Calu3 (cell line): ENCODE measurements at regions not wholly inside any gene's neighbourhood (a gene's known extent, or its start where the extent isn't known, plus 50 kb on each side); places are given as distances from the start of the nearest gene placed in this dataset.

Experiments used
- BruUV-seq: library from RNA; stranded (reverse); fragments of 400-500 nt; replicated peaks from 2 replicates; lab custom pipeline; 2021; lab: Mats Ljungman, UMichigan
- CTCF ChIA-PET: fragments of 300-600 bp; sonication (Branson Sonifier 250); formaldehyde crosslinking; loops from one replicate; lab custom pipeline; 2022; ENCODE audit warnings: antibody characterized with exemption; lab: Charles Lee
- DNase-seq: peaks from one replicate; pipeline ENCODE4 v3.0.0; 2022
- H3K27ac Mint-ChIP-seq: one replicate; pipeline ENCODE4 v1.8.0; 2022; ENCODE audit warnings: mixed read lengths; ENCODE audit not compliant: unreplicated experiment
- H3K27me3 Mint-ChIP-seq: one replicate; pipeline ENCODE4 v1.8.0; 2022; ENCODE audit warnings: mixed read lengths; ENCODE audit not compliant: unreplicated experiment
- H3K36me3 Mint-ChIP-seq: one replicate; pipeline ENCODE4 v1.8.0; 2022; ENCODE audit warnings: mild to moderate bottlenecking, moderate library complexity, mixed read lengths; ENCODE audit not compliant: insufficient read depth, unreplicated experiment
- H3K4me1 Mint-ChIP-seq: one replicate; pipeline ENCODE4 v1.8.0; 2022; ENCODE audit warnings: mild to moderate bottlenecking, low read depth, mixed read lengths; ENCODE audit not compliant: unreplicated experiment
- H3K4me3 Mint-ChIP-seq: one replicate; pipeline ENCODE4 v1.8.0; 2022; ENCODE audit warnings: mild to moderate bottlenecking, low read depth, moderate library complexity, mixed read lengths; ENCODE audit not compliant: unreplicated experiment
- H3K9me3 Mint-ChIP-seq: one replicate; pipeline ENCODE4 v1.8.0; 2022; ENCODE audit warnings: low read depth, mixed read lengths; ENCODE audit not compliant: unreplicated experiment
- intact Hi-C: fragments of 100-400 bp; cut with micrococcal nuclease; formaldehyde crosslinking; loops from one replicate; pipeline ENCODE4 v1.10.0; 2022; ENCODE audit not compliant: unreplicated experiment
- TF ChIP-seq, protein P1 (sequence below): fragments of 200-600 bp; IDR thresholded peaks from one replicate; pipeline ENCODE4 v1.8.0; 2022; ENCODE audit warnings: antibody characterized with exemption; ENCODE audit not compliant: unreplicated experiment

DNA sequence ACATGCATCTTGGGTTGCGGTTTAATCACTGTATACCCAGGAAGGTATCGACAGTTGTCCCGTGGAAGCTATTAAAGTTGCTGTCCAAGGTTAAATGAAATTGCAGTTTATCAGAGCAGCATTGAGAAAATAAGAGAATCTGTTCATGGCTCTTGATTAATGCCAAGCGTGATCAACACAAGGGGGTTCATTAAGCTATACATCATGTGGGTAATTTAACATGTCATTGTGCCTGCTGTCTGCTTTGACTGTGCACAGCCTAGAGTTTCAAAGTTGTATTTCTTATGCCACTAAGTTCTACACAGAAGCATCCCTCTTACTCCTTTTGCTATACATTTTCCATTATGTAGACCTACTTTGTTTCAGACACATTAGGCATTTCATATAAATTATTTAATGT lies 74.8 kb upstream of the SP8 start:
- intact Hi-C loops: no loop called here
- Mint-ChIP-seq H3K36me3 (no peaks in the 10 kb centered on the region), H3K27ac (no peak overlapping the region), H3K27me3 (peaks cover 48% of the 10 kb centered on the region), H3K4me1 (no peaks in the 10 kb centered on the region), H3K4me3 (no peak overlapping the region), H3K9me3 (no peaks in the 10 kb centered on the region)
- no TSS peak for BruUV-seq
- TF ChIP-seq, protein P1, sequence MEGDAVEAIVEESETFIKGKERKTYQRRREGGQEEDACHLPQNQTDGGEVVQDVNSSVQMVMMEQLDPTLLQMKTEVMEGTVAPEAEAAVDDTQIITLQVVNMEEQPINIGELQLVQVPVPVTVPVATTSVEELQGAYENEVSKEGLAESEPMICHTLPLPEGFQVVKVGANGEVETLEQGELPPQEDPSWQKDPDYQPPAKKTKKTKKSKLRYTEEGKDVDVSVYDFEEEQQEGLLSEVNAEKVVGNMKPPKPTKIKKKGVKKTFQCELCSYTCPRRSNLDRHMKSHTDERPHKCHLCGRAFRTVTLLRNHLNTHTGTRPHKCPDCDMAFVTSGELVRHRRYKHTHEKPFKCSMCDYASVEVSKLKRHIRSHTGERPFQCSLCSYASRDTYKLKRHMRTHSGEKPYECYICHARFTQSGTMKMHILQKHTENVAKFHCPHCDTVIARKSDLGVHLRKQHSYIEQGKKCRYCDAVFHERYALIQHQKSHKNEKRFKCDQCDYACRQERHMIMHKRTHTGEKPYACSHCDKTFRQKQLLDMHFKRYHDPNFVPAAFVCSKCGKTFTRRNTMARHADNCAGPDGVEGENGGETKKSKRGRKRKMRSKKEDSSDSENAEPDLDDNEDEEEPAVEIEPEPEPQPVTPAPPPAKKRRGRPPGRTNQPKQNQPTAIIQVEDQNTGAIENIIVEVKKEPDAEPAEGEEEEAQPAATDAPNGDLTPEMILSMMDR: no peak
- CTCF ChIA-PET: no interaction called here
- no peak for DNase-seq

DNA sequence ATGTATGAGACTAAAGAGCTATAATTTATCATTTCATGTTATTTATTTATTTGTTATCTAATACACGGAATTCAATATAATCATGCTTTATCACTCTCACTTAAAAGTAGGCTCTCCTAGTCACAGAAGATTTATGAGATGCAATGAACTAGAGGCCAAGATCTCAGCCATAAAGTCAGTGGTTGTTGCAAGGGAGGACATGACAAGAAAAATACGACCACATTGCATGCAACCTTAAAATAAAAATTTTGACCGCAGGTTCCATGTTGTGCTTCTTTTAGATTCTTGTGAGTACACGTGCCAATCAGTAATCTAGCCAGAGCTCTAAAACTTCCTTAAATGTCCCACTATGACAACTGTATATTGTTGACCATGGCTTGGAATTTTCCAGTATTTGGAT lies 75.9 kb upstream of the SP8 start:
- Mint-ChIP-seq H3K36me3 (no peaks in the 10 kb centered on the region), H3K4me1 (no peaks in the 10 kb centered on the region), H3K9me3 (no peaks in the 10 kb centered on the region), H3K4me3 (no peak overlapping the region), H3K27ac (no peak overlapping the region), H3K27me3 (peaks cover 57% of the 10 kb centered on the region)
- CTCF ChIA-PET: no interaction called here
- TF ChIP-seq, protein P1: no peak
- BruUV-seq: no TSS peak
- no peak for DNase-seq
- intact Hi-C loops: no loop called here

DNA sequence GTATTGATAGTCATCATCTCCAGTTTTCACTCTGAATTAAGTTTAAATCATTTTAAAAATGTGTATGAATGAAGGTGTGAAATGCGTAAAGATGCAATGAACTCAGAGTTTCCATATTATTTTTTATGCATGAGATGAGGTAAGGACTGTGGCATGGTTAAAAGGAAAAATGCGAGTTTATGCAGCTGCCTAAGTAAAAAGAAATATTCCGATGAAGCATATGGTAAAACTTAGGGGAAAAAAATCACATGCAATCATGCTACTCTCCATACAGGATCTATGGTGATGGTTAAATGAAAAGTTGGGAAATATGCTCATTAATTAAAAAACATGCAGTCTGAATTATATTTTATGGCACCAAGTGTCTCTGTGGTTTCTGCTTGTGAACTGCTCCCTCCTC lies 77.5 kb upstream of the SP8 start:
- no peaks in the 10 kb centered on the region for H3K4me1 Mint-ChIP-seq
- no peak overlapping the region for H3K27ac Mint-ChIP-seq
- DNase-seq: no peak
- BruUV-seq: no TSS peak
- no peaks in the 10 kb centered on the region for H3K36me3 Mint-ChIP-seq
- TF ChIP-seq, protein P1: no peak
- H3K4me3 Mint-ChIP-seq: no peak overlapping the region
- CTCF ChIA-PET: no interaction called here
- peaks cover 63% of the 10 kb centered on the region for H3K27me3 Mint-ChIP-seq
- intact Hi-C loops: no loop called here
- no peaks in the 10 kb centered on the region for H3K9me3 Mint-ChIP-seq

DNA sequence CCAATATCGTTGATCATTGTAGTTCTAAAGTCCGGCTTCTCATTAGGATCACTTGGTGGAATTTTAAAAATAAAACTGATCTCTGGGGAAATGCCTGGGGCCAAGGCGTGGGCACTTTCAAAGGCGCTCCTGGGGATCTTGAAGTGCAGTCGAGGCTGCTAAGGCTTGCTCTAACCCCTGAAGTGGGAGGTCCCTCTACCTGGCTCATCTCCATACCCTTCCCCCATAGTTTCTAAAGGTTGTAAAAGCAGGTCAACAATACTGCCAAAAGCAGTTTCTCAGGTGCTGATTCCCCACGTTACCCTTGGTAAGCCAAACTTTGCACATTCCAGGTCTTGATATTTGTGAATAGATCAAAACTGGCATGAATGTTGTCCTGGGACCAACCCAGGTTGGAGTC lies 79.0 kb upstream of the SP8 start:
- BruUV-seq: no TSS peak
- Mint-ChIP-seq H3K27me3 (peaks cover 62% of the 10 kb centered on the region), H3K36me3 (no peaks in the 10 kb centered on the region), H3K4me1 (no peaks in the 10 kb centered on the region), H3K27ac (no peak overlapping the region), H3K9me3 (no peaks in the 10 kb centered on the region), H3K4me3 (no peak overlapping the region)
- TF ChIP-seq, protein P1: no peak
- CTCF ChIA-PET: no interaction called here
- intact Hi-C loops: loop anchor here (5.0 kb wide), 1 partner anchor 87 kb away; no protein-coding TSS in a partner anchor
- no peak for DNase-seq
